ENCODE measurements at regions not wholly inside any gene's neighbourhood (a gene's known extent, or its start where the extent isn't known, plus 50 kb on each side); places are given as distances from the start of the nearest gene placed in this dataset.

GRCh38 chr3:189502256-189502655 lies 128.9 kb upstream of the TP63 start:
- Histone ChIP-seq H3K79me1 (ENCODE audit: low read depth in 1 of 2, low read length in 2 of 2) (no peaks in the 10 kb centered on the region), H3K36me3 (ENCODE audit: control insufficient read depth, insufficient read depth, low read length) (no peaks in the 10 kb centered on the region), H3K27ac (ENCODE audit: insufficient read depth, low read length) (no peak overlapping the region), H2BK120ac (ENCODE audit: low read depth, low read length) (no peak overlapping the region), H3K18ac (ENCODE audit: low read depth, low read length) (no peak overlapping the region), H3K14ac (replicated peaks; ENCODE audit: low read depth, low read length) (no peak overlapping the region), H4K20me1 (ENCODE audit: insufficient read depth, low read length) (no peaks in the 10 kb centered on the region), H3K4me2 (ENCODE audit: low read depth, low read length) (no peak overlapping the region), H2BK5ac (ENCODE audit: low read depth, low read length, poor library complexity, severe bottlenecking) (no peak overlapping the region), H3K56ac (ENCODE audit: extremely low read depth, insufficient read depth, low read length) (no peak overlapping the region), H4K91ac (ENCODE audit: insufficient read depth, low read depth, low read length) (no peak overlapping the region), H3K4me3 (ENCODE audit: insufficient read depth, low read depth, low read length) (no peak overlapping the region), H3K9me3 (ENCODE audit: control insufficient read depth, insufficient read depth, low read length) (no peaks in the 10 kb centered on the region), H2AFZ (replicated peaks; ENCODE audit: low read length, poor library complexity) (no peak overlapping the region), H3K9me1 (ENCODE audit: insufficient read depth, low read length) (no peaks in the 10 kb centered on the region), H3K4me1 (ENCODE audit: control insufficient read depth, insufficient read depth, low read length) (no peaks in the 10 kb centered on the region), H4K5ac (ENCODE audit: low read depth, low read length) (no peak overlapping the region), H3K4ac (ENCODE audit: low read depth, low read length) (no peak overlapping the region), H3K23ac (ENCODE audit: low read depth, low read length) (no peak overlapping the region), H2BK20ac (ENCODE audit: low read depth, low read length) (no peak overlapping the region), H3K27me3 (ENCODE audit: control insufficient read depth, insufficient read depth, low read length) (no peaks in the 10 kb centered on the region), H2AK5ac (ENCODE audit: low read depth, low read length) (no peak overlapping the region), H4K8ac (ENCODE audit: low read depth in 2 of 2, low read length in 2 of 2) (no peak overlapping the region), H2BK15ac (ENCODE audit: low read depth, low read length) (no peak overlapping the region), H3K9ac (ENCODE audit: low read depth, low read length) (no peak overlapping the region), H2AK9ac (replicated peaks; ENCODE audit: low read depth, low read length, poor library complexity) (no peak overlapping the region)
- DNase-seq (no peak), ATAC-seq (ENCODE audit: low read depth) (no peak)
- BruUV-seq (replicated peaks) = no TSS peak
- in situ Hi-C loops (cut with MboI; ENCODE audit: low sequenced_read_pairs) (no loop called here), intact Hi-C loops (cut with micrococcal nuclease) (no loop called here), dilution Hi-C loops (cut with HindIII; ENCODE audit: low sequenced_read_pairs, unreplicated experiment) (no loop called here)
- TF ChIP-seq RCOR1 (IDR thresholded peaks at IDR 0.05; ENCODE audit: insufficient replicate concordance, low read length) = no peak
- no peak for TF ChIP-seq ELK1 (IDR thresholded peaks at IDR 0.05; ENCODE audit: borderline replicate concordance, low read depth, low read length)
- TF ChIP-seq CTCF (conservative IDR thresholded peaks at IDR 0.05; ENCODE audit: low read depth, low read length) = no peak
- TF ChIP-seq BHLHE40 (IDR thresholded peaks at IDR 0.05; ENCODE audit: low read depth, low read length) = no peak
- no peak for TF ChIP-seq POLR2A (IDR thresholded peaks at IDR 0.05; ENCODE audit: low read depth, low read length)
- no peak for TF ChIP-seq SMC3 (IDR thresholded peaks at IDR 0.05; ENCODE audit: low read depth, low read length)
- no peak for TF ChIP-seq RFX5 (IDR thresholded peaks at IDR 0.05; ENCODE audit: low read depth, low read length)
- WGBS, 2 experiments (ENCODE audit: extremely low coverage in 2 of 2, insufficient read length in 1 of 2) = no CpG with 5 or more reads among the region's 4 CpGs
- POLR2A ChIA-PET (ENCODE audit: unreplicated experiment) = no interaction called here
- CTCF ChIA-PET = no interaction called here
